ENCODE measurements at regions not wholly inside any gene's neighbourhood (a gene's known extent, or its start where the extent isn't known, plus 50 kb on each side); places are given as distances from the start of the nearest gene placed in this dataset.

GRCh38 chr16:55133654-55134053 is 190.3 kb upstream of the IRX6 start:
- Histone ChIP-seq H3K27me3 (replicated peaks) (no peaks in the 10 kb centered on the region), H3K27ac (no peak overlapping the region), H3K36me3 (replicated peaks) (no peaks in the 10 kb centered on the region), H3K4me3 (ENCODE audit: low read depth, low read length) (no peak overlapping the region)
- DNase-seq, result no peak
- in situ Hi-C loops (cut with HindIII; ENCODE audit: low pct_ligation_motif_present, low sequenced_read_pairs), result no loop called here
- TF ChIP-seq CTCF (IDR thresholded peaks at IDR 0.05; ENCODE audit: low read depth, low read length, missing control alignments), result no peak

GRCh38 chr16:55136356-55137150 is 187.4 kb upstream of the IRX6 start:
- Histone ChIP-seq H3K4me3 (ENCODE audit: low read depth, low read length) (no peak overlapping the region), H3K36me3 (replicated peaks) (no peaks in the 10 kb centered on the region), H3K27me3 (replicated peaks) (no peaks in the 10 kb centered on the region), H3K27ac (no peak overlapping the region)
- no peak for DNase-seq
- in situ Hi-C loops (cut with HindIII; ENCODE audit: low pct_ligation_motif_present, low sequenced_read_pairs), result no loop called here
- no peak for TF ChIP-seq CTCF (IDR thresholded peaks at IDR 0.05; ENCODE audit: low read depth, low read length, missing control alignments)

GRCh38 chr16:55138298-55138697 is 185.7 kb upstream of the IRX6 start:
- H3K27me3 ChIP-seq (replicated peaks), result no peaks in the 10 kb centered on the region
- no peak for TF ChIP-seq CTCF (IDR thresholded peaks at IDR 0.05; ENCODE audit: low read depth, low read length, missing control alignments)
- in situ Hi-C loops (cut with HindIII; ENCODE audit: low pct_ligation_motif_present, low sequenced_read_pairs), result no loop called here
- no peak overlapping the region for H3K27ac ChIP-seq
- DNase-seq, result no peak
- no peaks in the 10 kb centered on the region for H3K36me3 ChIP-seq (replicated peaks)
- H3K4me3 ChIP-seq (ENCODE audit: low read depth, low read length), result no peak overlapping the region

- Histone ChIP-seq H3K27ac (no peak overlapping the region), H3K36me3 (replicated peaks) (no peaks in the 10 kb centered on the region), H3K27me3 (replicated peaks) (no peaks in the 10 kb centered on the region), H3K4me3 (ENCODE audit: low read depth, low read length) (no peak overlapping the region)
- in situ Hi-C loops (cut with HindIII; ENCODE audit: low pct_ligation_motif_present, low sequenced_read_pairs), result no loop called here
- TF ChIP-seq CTCF (IDR thresholded peaks at IDR 0.05; ENCODE audit: low read depth, low read length, missing control alignments), result no peak
- no peak for DNase-seq
Observed at GRCh38 chr16:55142405-55142804, 181.6 kb upstream of the IRX6 start.

GRCh38 chr16:55144651-55145050 is 179.4 kb upstream of the IRX6 start:
- Histone ChIP-seq H3K27ac (no peak overlapping the region), H3K27me3 (replicated peaks) (no peaks in the 10 kb centered on the region)
- in situ Hi-C loops (cut with HindIII; ENCODE audit: low pct_ligation_motif_present, low sequenced_read_pairs), result no loop called here

More at GRCh38 chr16:55144651-55145050, 179.4 kb upstream of the IRX6 start:
- no peak for DNase-seq
- Histone ChIP-seq H3K4me3 (ENCODE audit: low read depth, low read length) (no peak overlapping the region), H3K36me3 (replicated peaks) (no peaks in the 10 kb centered on the region)
- TF ChIP-seq CTCF (IDR thresholded peaks at IDR 0.05; ENCODE audit: low read depth, low read length, missing control alignments), result no peak

All from brain microvascular endothelial cell (primary cell).